Islet precursor cell (in vitro differentiated cells): ENCODE measurements at regions not wholly inside any gene's neighbourhood (a gene's known extent, or its start where the extent isn't known, plus 50 kb on each side); places are given as distances from the start of the nearest gene placed in this dataset.
"Not testable (repeated sequence)": the region's sequence is repeated elsewhere in the genome, so short reads cannot be mapped to it uniquely, and the experiment has no call there.

ENCODE experiments used
- DNase-seq: peaks from one replicate; pipeline ENCODE4 v3.0.0-alpha.2; 2018

DNA sequence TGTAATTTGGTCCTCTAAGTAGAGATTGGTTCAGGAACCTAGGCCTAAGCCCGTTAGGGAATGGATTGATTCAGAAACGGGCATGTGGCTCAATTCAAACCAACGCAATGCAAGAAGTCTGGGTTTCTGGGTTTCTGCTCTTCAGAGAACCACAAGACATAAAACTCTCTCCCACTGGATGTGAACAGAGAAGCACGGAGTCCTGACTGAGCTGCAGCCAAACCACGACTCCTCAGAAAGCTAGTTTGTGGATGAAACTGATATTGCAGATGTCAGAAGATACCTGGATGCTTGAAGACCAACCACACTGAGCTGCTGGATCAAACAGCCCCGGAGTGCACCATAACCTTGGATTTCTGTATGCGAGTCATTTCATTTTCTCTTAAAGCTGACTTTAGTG, 50.0 kb downstream of the SOD2 start:
- no peak for DNase-seq

DNA sequence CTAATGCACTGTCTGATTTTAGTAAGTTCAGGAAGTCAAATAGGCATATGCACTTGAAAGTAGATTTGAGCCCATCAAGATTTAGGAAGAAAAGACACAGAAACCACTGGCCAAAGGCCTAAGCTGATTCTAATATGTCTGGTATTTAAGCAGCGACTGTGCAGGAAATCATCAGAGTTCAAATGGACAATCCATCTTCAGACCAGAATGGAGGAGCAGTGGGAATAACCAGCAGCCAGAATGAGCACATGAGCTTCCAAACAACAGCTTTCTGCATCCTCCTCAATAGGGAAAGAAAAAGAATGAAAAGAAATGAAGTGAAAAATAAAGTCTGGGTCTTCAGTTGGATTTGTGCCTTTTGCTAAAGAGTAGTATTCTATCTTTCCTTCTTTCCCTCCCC, 50.6 kb downstream of the SOD2 start:
- no peak for DNase-seq

DNA sequence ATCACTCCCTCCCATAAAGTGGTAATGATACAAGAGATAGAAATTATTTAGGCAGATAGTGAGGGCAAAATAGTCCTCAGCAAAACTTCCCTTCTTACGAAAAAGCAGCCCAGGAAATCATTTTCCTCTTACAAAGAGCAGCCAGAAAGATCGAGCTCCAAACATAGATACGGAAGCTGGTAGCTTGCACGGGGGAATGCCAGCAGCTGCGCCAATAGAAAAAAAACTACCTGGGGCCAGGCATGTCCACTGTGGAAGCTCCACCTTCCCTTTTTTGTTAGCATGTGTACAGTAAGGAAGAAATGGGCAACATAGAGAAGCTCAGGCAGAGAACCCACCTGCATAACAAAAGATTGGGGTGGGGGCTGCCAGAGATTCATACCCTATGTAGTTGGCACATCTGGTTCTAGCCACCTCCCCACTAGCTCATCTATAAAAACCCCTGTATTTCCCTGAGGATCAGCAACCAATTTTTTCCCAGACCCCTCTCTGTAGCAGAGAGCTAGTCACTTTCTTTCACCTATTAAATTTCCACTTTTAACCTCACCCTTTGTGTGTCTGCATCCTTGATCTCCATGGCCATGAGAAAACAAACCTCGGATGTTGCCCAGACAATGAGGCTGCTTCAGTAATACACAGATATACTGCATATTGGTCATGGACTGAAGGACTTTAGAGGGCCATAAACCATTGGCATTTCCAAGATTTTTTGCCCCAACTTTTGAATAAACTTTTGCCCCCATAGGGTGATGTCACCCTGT, 52.1 kb downstream of the SOD2 start:
- DNase-seq, result no peak

DNA sequence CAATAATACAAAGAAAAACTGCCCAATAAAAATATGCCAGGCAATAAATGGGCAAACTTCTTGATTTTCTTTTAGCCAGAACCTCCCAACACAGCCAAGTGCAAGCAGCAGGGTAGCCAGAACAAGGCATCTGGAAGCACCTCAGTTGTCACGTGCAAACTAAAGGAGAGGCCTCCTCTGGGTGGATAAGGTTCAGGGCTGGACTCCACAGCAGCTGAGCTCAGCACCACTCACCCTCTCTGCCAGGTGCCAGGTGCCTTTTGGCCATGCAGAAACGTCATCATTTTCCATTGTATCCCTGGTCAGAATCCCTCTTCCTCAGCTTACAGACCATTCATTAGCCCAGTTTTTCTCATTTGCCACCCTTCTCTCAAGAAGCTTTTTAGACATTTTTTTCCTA, 52.7 kb downstream of the SOD2 start:
- no peak for DNase-seq

DNA sequence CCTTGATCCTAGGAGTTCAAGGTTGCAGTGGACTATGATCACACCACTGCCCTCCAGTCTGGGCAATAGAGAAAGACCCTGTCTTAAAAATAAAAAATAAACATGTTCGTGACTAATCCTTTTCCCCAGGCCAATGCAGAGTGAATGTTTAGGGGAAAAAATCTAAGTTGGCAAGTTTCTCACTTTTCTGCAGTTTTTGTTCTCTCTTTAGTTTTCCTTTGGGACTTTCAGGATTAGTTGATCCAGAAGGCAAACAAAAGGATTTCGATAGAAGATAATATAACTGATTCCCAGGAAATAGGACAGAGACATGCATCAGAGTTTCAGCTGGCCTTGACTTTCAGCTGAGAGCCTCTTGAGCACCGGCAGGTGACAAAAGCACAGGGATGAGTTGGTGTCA, 53.3 kb downstream of the SOD2 start:
- no peak for DNase-seq

DNA sequence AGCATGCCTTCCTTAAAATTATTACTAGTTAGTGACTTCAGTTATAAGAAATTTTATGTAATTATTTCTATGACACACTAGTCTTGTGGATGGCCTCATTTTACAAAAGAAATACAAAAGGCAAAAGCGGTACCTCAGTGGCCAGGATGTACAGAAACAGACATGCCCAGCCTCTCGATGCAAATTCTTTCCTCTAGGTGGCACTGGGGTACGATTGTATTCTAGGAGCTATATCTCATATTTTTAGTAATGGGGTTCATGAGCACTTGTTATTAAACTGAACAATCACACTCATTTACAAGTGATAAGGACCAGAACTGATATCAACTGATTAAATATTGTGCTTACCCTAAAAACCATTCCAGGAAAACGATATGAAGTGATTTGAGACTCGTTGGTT, 59.8 kb downstream of the SOD2 start:
- DNase-seq, result no peak

DNA sequence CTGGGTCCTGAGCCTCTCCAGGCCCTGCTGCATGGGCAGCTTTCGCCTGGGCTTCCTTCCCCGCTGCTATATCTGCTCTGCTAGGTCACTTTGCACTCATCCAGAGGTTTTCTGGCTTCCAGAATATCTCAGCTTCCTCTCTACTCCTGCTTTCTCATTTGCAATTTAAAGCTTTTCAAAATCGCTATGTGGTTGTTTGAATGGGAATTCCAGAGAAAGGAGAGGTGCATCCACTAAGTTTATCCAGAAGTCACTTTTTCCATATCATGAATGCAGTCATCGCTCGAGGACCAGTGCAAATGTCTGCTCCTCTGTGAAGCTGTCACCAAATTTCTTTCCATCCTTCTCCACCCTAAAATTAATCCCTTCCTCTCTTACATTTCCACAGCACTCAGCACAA, 61.2 kb downstream of the SOD2 start:
- no peak for DNase-seq

DNA sequence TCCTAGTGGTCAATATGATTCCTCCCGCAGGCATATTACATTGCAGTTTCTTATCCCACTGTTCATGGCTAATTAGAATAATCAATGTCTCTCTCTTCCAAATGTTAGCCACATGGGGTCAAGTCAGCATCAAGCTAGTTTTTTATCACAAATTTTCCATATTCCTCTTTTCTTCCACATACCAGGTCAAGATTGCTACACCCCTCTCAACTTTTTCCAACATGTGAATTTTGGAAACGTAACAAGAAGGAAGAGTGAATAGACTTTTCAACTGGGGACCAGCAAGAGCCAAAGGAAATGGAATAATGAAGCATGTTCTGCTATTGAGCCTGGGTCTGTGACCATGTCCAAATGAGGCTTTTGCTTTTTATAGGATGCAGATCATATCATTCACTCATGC, 65.1 kb downstream of the SOD2 start:
- no peak for DNase-seq

DNA sequence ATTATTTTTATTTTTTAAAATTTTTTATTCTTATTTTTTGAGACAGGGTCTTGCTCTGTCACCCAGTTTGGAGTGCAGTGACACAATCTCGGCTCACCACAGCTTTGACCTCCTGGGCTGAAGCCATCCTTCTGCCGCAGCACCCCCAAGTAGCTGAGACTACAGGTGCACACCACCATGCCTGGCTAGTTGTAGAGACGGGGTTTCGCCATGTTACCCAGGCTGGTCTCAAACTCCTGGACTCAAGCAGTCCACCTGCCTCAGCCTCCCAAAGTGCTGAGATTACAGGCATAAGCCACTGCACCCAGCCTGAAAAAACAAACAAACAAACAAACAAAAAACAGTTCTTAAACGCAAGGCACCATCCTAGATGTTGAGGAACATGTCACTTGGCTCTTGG, 66.5 kb downstream of the SOD2 start:
- not testable (repeated sequence) for DNase-seq

DNA sequence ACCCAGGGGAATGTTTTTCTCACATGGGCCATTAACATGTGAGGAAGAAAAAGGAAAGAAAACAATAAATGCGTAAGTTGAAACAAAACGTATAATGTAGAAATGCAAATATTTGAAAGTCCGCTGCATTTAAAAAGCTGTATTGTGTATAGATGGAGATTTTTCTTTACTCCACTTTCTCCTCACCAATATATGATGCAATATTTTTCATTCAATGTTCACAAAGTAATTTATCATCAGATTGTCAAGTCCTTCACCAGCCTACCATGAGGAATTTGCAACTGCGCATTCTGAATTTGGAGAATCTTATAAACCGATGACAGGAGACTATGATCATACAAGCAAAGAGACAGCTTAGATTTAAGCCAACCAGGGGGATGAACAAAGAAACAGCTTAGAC, 69.9 kb downstream of the SOD2 start:
- no peak for DNase-seq

DNA sequence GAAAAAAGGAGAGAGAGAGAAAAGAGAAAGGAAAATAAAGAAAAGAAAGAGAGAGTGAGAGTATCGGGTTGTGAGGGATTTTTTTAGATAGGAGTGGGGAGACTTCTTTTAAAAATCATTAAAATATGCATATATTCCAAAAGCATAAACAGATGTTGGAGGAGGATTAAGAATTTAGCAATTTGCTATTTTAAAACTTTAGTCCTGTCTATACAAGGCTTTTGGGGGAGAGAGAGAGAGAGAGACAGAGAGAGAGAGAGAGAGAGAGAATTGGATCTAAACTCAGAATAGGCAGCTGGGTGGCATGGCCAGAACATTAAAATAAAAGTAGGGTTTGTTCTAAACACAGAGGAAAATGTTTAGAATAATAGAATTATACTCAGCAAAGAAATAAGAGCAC, 72.1 kb downstream of the SOD2 start:
- no peak for DNase-seq

DNA sequence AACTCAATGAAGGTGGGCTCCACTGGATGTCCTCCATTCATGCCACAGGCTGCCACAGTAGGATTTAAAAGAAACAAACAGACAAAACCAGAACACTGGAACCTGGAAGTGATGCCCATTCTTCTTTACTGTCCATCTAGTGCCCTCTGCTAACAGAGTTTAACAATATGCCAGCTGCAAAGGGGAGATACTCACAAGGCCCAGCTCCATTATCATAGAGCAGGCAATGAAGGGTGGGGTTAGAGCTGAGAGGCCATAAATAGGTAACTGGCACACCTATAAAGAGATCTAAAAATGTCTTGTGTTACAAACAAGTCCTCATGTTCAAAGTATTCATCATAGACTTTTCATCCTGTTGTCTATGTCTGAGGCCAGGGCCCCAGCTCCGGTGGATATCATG, 75.6 kb downstream of the SOD2 start:
- DNase-seq, result no peak

DNA sequence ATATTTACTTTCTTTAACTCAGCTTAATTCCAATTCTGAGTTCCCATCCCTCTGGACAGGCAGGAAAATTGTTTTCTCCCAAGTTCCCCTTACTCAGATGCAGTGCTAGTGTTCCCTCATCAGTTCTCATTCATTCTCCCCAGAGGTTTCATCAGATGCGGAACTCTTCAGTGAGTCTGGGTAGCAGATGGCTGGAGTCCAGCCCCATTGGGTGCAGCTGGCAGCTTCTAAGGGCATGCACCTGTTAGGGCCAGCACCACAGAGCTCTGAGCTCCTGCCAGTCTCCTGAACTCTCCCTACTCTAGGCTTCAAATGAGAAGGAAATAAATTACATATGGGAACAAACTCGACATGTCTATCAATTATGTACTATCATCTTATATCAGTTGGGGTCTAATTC, 76.6 kb downstream of the SOD2 start:
- DNase-seq, result no peak

DNA sequence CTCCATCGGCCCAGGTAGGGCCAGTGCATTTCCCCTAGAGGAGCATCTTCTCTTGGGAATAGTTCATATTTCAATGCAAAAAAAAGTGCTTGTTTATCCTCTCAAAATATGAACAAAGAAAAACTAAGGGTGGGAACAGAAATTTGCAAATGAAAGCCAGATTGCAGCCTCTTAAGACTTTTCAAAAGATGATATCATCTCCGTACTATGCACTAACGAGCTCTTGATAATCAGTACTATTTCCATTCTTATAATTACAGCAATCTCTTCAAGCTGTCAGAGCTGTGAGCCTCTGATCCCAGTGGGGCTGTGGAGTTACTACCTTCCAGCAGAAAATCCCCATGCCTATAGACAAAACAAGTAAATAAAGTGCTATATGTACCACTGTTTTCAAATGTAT, 77.1 kb downstream of the SOD2 start:
- DNase-seq, result no peak

DNA sequence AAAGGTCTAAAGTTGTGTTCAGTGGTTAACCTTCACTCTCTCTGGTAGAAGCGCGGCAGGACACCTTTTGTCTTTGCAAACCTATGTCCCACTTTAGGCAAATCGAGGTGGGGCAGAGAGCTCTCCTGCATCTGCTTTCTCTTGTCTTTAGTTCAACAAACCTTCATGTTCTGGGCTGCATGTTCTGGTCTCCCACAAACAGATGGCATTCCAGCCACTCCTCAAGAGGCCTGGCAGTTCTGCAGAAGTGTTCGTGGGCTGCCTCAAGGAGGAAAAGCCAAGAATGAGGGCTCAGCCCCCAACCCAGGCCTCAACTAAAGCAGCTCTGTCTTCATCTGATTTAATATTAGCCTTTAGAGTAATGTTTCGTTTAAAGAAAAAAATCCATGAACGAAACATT, 82.2 kb downstream of the SOD2 start:
- DNase-seq, result no peak

DNA sequence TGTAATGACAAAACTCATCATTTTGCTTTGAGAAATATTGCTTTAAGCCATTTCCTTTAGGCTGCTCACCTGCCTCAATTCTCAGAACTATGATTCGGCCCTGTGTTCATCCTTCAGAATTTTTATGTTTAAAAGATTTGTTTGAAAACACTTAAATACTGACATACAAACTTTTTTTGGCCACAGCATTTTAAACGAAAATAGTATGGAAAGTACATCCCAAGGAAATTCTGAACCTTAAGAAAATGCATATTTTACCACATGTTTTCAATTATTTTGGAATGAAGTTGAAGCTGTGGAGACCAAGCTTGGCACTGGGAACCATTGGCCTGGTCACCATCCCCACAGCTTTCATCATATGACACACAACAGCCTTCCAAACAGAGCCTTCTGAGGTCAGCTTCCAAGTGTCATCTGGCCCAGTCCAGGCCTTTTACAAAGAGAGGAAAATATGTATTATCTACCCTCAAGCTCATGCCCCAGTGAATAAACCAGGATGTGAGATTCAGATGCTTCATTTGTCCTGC, 83.3 kb downstream of the SOD2 start:
- no peak for DNase-seq

DNA sequence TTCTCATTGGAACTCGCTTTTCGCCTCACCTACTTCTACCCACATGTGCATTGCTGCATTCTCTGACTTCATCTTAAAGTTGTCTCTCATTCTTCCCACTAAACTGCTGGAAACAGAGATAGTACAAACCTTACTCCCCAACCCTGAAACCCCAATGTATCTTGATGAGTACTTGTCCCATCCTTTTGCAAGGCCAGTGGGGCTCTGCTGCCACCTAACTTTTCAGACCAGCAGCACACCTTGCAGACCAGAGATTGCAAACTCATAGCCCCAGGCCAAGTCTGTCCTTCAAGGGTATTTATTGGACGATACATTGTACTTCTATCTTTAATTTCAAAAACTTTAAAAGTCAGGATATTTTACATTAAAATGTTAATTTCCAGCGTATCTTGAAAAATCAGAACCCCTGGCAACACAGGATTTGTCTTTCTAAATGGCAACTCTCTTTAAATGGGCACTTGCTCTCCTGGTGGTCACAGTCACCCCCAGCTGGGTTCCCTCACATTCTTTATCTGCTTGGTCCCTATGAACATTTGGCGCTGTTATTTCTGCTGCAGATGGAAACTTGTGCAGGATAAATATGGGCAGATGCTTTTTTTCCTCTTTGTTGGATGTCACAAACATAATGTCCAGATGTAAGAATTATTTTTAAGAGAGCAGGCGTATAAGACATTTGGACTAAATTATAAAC, 83.9 kb downstream of the SOD2 start:
- DNase-seq, result peak; percentile 79

DNA sequence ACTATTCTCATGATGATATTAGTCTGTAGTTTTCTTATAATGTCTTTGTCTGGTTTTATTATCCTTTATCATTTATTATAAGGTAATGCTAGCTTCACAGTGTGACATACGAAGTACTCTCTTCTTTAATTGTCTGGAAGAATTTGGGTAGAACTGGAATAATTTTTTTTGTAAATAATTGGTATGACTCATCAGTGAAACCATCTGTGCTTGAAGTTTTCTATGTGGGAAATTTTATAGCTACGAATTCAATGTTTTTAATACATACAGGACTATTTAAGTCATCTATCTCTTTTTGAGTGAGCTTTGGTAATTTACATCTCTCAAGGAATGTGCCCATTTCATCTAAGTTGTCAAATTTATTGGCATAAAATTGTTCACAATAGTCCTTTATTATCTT, 86.3 kb downstream of the SOD2 start:
- DNase-seq, result no peak

DNA sequence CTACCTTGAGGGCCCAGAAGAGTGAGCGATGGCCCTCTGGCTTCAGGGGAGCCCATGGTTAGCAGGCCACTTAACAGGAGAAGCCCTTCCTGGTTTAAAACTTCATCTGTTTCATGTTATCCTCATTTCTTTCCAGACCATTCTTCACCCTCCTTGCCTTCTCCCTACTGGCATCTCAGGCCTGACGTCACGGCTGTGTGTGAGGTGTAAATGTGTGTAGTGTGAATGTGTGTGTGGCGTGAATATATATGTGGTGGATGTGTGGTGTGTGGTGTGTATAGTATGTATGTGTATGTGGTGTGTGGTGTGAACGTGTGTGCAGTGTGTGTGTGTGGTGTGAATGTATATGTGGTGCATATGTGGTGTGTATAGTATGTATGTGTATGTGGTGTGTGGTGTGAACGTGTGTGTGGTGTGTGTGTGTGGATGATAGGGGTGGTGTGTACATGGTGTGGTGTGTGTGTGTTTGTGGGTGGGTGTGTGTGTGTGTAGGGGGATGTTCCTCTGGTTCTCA, 88.5 kb downstream of the SOD2 start:
- no peak for DNase-seq

DNA sequence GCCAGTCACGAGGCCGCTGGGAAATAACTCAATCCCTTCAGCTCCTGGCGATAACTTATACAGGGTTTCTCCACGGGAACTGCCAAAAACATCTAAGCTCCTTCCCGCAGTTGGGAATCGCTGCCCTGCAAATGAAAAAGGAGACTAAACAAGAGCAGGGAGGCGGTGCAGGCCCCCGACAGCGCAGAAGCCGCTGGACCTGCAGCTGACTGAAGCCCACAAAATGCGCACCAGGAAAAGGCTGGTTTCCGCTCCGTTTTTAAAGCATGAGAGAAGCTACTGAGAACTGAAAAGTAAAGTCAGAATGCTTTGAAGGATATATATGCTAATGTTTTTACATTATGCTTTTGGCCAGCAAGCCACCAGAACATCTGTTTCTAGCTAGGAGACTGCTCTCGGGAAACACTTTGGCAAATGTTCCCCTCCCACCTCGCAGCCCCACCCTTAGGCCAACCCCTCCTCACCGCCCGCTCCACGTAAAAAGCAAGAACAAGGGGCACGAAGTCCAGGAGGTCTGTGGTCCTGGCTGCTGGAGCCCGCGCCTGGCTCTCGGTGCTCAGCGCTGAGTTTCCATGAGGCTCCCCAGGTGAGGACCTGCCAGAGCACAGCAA, 90.5 kb downstream of the SOD2 start:
- no peak for DNase-seq

DNA sequence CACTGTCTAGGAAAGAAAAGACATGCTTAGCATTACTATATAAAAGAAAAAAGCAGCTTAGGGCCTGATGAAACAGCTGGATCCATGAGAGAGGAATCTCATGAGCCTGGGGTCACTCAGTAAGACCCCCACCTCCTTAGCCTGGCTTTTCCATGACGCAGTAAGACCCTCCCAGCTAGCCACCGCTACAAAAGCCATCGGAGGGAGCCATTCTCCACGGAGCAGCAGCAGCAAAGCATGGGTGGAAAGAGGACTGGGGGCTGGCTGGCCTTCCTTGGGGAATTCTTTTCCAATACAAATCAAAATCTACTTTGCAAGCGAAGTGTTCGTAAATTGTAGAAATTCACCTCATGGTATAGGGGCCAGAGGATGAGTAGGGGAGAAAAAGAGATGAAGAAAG, 91.8 kb downstream of the SOD2 start:
- no peak for DNase-seq

DNA sequence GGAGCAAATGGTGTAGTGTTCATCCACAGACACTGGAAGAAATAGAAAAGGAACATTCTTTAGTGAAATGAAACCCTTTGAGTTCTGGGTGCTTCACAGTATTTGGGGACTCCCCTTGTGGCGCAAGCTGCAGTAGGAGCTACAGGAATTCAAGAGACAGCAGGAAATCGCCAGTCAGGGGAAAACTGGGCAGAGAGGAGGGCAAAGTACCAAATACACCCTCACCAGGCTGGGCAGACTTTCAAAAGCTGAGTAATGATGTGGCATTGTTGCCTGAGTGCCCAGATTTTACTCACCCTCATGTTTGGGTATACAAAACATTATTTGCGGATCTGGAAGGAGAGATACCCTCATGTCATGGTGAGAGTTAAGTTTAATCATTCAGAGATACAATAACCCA, 97.9 kb downstream of the SOD2 start:
- no peak for DNase-seq

DNA sequence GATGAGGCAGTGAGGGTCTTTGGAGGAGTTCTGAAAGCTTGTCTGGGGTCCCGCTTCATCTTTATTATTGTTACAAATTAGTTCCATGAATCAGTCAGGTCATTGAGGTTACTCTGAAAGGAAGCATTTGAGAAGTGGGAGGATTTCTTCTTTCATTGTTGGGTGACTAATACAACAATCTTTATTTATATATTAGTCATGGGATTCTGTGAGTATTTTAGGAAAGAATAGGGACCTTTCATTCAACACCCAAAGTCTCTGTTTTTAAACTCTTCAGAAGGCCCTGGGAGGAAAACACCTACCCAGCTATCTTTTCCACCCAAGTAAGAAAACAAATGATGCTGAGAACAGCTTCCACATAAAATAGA, 98.3 kb downstream of the SOD2 start:
- no peak for DNase-seq

DNA sequence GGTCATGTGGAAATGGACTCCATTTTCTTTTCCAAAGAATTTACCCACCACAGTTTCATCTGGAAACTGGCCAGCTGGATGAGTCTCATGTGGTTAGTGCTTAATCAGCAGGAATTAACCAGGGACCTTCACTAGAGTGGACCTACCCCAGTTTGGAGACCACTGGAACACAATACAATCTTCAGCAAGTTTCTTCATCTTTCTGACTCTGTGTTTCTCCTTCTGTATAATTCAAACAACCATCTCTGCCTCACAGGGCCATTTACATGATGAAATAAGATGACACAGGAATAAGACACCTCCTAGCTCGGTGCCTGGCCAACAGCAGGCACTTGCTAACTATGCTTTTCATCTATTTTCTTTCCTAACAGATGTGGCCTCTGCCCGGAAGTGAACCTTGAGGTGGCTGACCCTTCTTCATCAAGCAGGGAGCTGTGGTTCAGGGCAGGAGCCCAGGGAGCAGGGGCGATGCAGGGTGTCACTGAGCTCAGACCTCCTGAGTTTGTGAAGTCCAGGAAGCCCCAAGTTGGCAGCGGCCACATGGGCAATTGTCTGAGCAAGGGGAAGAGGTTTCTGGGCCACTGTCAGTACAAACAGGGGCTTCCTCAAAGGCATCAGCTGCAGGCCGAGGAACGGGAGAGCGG, 98.8 kb downstream of the SOD2 start:
- no peak for DNase-seq
